CD8-positive, alpha-beta memory T cell (primary cell): ENCODE measurements at regions not wholly inside any gene's neighbourhood (a gene's known extent, or its start where the extent isn't known, plus 50 kb on each side); places are given as distances from the start of the nearest gene placed in this dataset.

Experiments used
- CTCF ChIA-PET: fragments of 350-600 bp; sonication (Branson Sonifier 250); formaldehyde crosslinking; loops from one replicate; lab custom pipeline; 2021; ENCODE audit warnings: antibody characterized with exemption; lab: Charles Lee
- POLR2A ChIA-PET: fragments of 350-600 bp; sonication (Branson Sonifier 250); formaldehyde crosslinking; loops from one replicate; lab custom pipeline; 2021; ENCODE audit warnings: antibody characterized with exemption; lab: Charles Lee
- DNase-seq, 5 donors: peaks; one replicate each; pipeline versions ENCODE4 v3.0.0 to v3.0.0-alpha.2; 2020 to 2022; ENCODE audit warnings: mixed read lengths in 1 of 5
- H3K27ac ChIP-seq: one replicate; pipeline ENCODE4 v1.7.0; 2013; ENCODE audit warnings: low read depth, mild to moderate bottlenecking, low read length, moderate library complexity
- H3K27me3 ChIP-seq: 2 replicates; pipeline ENCODE4 v1.7.0; 2013; ENCODE audit warnings: low read length, mild to moderate bottlenecking; ENCODE audit not compliant: insufficient read depth, poor library complexity, severe bottlenecking
- H3K36me3 ChIP-seq: 2 replicates; pipeline ENCODE4 v1.7.0; 2013; ENCODE audit warnings: mild to moderate bottlenecking, low read length, moderate library complexity; ENCODE audit not compliant: insufficient read depth
- H3K4me1 ChIP-seq: 2 replicates; pipeline ENCODE4 v1.7.0; 2013; ENCODE audit warnings: mild to moderate bottlenecking, low read length, moderate library complexity; ENCODE audit not compliant: insufficient read depth
- H3K4me3 ChIP-seq: 2 replicates; pipeline ENCODE4 v1.7.0; 2013; ENCODE audit warnings: mild to moderate bottlenecking, low read length
- H3K9me3 ChIP-seq: 2 replicates; pipeline ENCODE4 v1.7.0; 2013; ENCODE audit warnings: mild to moderate bottlenecking, low read length
- H3K27ac Mint-ChIP-seq, 8 donors: one replicate each; pipeline ENCODE4 v1.8.0; 2020 to 2021; ENCODE audit warnings: mixed read lengths in 8 of 8, mild to moderate bottlenecking in 6 of 8, inconsistent platforms in 3 of 8, moderate library complexity in 3 of 8
- H3K27me3 Mint-ChIP-seq, 2 donors: one replicate each; pipeline ENCODE4 v1.8.0; 2020 to 2021; ENCODE audit warnings: mixed read lengths in 2 of 2, mild to moderate bottlenecking in 1 of 2, moderate library complexity in 1 of 2
- H3K36me3 Mint-ChIP-seq, 3 donors: one replicate each; pipeline ENCODE4 v1.8.0; 2020 to 2021; ENCODE audit warnings: mixed read lengths in 3 of 3, inconsistent platforms in 1 of 3, mild to moderate bottlenecking in 1 of 3
- H3K4me1 Mint-ChIP-seq, 3 donors: one replicate each; pipeline ENCODE4 v1.8.0; 2020 to 2021; ENCODE audit warnings: mixed read lengths in 3 of 3, inconsistent platforms in 1 of 3, mild to moderate bottlenecking in 1 of 3
- H3K4me3 Mint-ChIP-seq, 7 donors: one replicate each; pipeline ENCODE4 v1.8.0; 2020 to 2021; ENCODE audit warnings: mixed read lengths in 7 of 7, mild to moderate bottlenecking in 6 of 7, moderate library complexity in 4 of 7, inconsistent platforms in 2 of 7
- H3K9me3 Mint-ChIP-seq, 5 donors: one replicate each; pipeline ENCODE4 v1.8.0; 2020 to 2022; ENCODE audit warnings: mixed read lengths in 5 of 5, mild to moderate bottlenecking in 3 of 5, moderate library complexity in 2 of 5, inconsistent platforms in 1 of 5

DNA sequence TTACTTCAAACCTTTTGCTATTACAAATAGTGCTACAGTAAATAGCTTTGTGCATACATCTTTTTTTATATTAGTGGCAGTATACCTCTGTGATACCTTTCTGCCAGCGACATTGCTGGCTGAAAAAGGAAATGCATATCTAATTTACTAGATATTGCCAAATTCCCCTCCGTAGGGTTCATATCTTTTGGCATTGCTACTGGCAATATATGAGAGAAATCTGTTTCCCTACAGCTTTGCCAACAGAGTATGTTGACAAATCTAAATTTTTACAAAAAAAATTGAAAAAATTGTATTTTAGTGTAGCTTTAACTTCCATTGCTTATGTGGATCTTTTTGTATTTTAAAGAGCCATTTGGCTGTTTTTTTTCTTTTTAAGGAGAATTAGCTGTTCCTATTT lies 426.7 kb downstream of the TRIB2 start:
- Histone ChIP-seq H3K4me1 (no peaks in the 10 kb centered on the region), H3K4me3 (no peak overlapping the region), H3K27ac (no peak overlapping the region), H3K9me3 (no peaks in the 10 kb centered on the region), H3K27me3 (peaks cover 3% of the 10 kb centered on the region), H3K36me3 (no peaks in the 10 kb centered on the region)
- no peaks in the 10 kb centered on the region for H3K36me3 Mint-ChIP-seq
- no peak overlapping the region for H3K4me3 Mint-ChIP-seq
- ChIA-PET CTCF (no interaction called here), POLR2A (no interaction called here)
- H3K9me3 Mint-ChIP-seq: peaks cover 0 to 10% (median 1%) of the 10 kb centered on the region in 5 donors
- DNase-seq: no peak
- H3K27me3 Mint-ChIP-seq: peaks cover 0 to 14% of the 10 kb centered on the region in 2 donors
- no peaks in the 10 kb centered on the region for H3K4me1 Mint-ChIP-seq
- no peak overlapping the region for H3K27ac Mint-ChIP-seq

DNA sequence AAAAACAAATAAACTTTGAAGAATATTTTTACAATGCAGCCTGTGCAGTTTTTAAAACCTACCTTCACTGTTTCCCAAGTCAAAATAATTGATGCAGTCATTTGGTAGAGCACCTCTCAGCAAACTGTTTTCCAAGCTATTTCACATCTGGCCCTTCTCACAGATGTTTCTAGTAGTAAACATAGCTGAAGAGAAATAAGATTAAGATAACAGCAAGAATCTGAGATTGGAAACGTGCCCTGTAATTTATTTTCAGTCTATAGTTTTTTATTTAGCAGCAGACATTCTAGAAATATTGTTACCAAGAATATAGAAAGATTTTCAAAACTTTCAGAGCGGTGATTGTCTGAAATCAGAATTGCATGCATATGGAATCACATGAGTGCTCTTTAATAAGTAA lies 440.2 kb downstream of the TRIB2 start:
- H3K27ac Mint-ChIP-seq: no peak overlapping the region
- no peaks in the 10 kb centered on the region for H3K36me3 ChIP-seq
- H3K27ac ChIP-seq: no peak overlapping the region
- no peaks in the 10 kb centered on the region for H3K4me1 ChIP-seq
- ChIA-PET CTCF (no interaction called here), POLR2A (no interaction called here)
- H3K9me3 Mint-ChIP-seq: no peaks in the 10 kb centered on the region
- no peaks in the 10 kb centered on the region for H3K27me3 ChIP-seq
- peaks cover 1 to 21% of the 10 kb centered on the region in 2 donors for H3K27me3 Mint-ChIP-seq
- H3K4me1 Mint-ChIP-seq: no peaks in the 10 kb centered on the region
- H3K36me3 Mint-ChIP-seq: no peaks in the 10 kb centered on the region
- no peak overlapping the region for H3K4me3 Mint-ChIP-seq
- no peaks in the 10 kb centered on the region for H3K9me3 ChIP-seq
- H3K4me3 ChIP-seq: no peak overlapping the region
- no peak for DNase-seq

DNA sequence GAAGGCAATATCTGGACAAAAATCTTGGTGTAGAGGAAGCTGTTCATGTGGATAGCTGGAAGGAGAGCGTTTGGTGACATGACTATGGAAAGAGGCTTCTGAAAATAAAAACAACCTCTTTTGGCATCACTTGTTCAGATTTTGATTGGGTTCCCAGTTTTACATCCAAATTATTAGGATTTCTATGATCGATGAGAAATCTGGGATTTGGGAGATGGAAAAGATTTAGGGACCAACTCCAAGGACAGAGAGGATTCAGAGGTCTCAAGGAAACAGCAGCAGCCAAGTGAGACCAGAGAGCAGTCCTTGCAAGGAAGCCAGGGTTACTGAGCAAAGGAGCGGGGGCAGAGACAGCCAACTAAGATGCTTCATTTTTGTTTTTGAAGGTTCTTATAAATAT lies 441.7 kb downstream of the TRIB2 start:
- Mint-ChIP-seq H3K36me3 (no peaks in the 10 kb centered on the region), H3K4me1 (no peaks in the 10 kb centered on the region), H3K27me3 (peaks cover 1 to 15% of the 10 kb centered on the region in 2 donors), H3K9me3 (no peaks in the 10 kb centered on the region), H3K4me3 (no peak overlapping the region), H3K27ac (peak overlapping the region in 1 of 8 donors; percentile 34)
- Histone ChIP-seq H3K27ac (no peak overlapping the region), H3K36me3 (no peaks in the 10 kb centered on the region), H3K27me3 (no peaks in the 10 kb centered on the region), H3K4me3 (no peak overlapping the region), H3K9me3 (no peaks in the 10 kb centered on the region), H3K4me1 (no peaks in the 10 kb centered on the region)
- POLR2A ChIA-PET: no interaction called here
- CTCF ChIA-PET: no interaction called here
- no peak for DNase-seq

DNA sequence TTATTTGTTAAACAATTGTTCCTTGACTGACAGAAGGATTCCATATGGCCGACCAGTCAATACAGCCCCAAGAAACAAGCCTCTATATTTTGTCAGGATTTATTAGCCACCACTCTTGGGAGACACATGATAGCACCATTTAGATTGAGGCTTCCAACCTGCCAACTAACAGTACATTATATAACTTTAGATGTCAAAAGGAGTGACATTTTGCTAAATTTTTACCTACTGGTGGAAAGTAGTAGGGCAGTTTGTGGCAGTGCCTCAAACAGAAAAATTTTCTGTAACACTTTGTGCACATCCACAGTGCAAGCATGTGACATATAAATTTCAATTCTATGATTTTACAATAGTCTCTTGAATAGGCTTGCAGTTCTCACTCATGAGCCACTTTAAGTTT lies 464.0 kb downstream of the TRIB2 start:
- no peaks in the 10 kb centered on the region for H3K9me3 ChIP-seq
- no peak overlapping the region for H3K27ac ChIP-seq
- Mint-ChIP-seq H3K36me3 (no peaks in the 10 kb centered on the region), H3K9me3 (peaks cover 0 to 4% (median 0%) of the 10 kb centered on the region in 5 donors), H3K27me3 (peaks cover 2 to 7% of the 10 kb centered on the region in 2 donors), H3K4me3 (no peak overlapping the region), H3K4me1 (no peaks in the 10 kb centered on the region), H3K27ac (no peak overlapping the region)
- no peaks in the 10 kb centered on the region for H3K4me1 ChIP-seq
- no peak for DNase-seq
- no peak overlapping the region for H3K4me3 ChIP-seq
- no peaks in the 10 kb centered on the region for H3K36me3 ChIP-seq
- ChIA-PET POLR2A (no interaction called here), CTCF (no interaction called here)
- no peaks in the 10 kb centered on the region for H3K27me3 ChIP-seq

DNA sequence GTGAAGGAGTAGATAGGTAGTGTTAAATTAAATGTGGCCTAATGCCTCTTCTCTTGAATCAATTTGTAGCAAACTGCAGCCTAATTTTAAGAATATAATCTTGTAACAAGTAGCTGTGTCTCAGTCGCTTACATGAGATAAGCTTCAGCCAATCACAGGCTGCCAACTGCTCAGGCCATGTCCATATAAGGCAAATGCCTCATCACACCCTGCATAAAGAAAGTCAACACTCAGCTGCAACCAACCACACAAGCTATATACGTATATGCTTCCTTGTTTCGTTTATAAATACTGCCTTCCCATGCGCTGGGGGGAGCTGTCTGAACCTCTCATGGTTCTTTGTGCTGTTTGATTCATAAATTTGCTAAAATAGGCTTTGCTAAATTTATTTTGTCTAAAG lies 476.3 kb downstream of the TRIB2 start:
- Mint-ChIP-seq H3K9me3 (no peaks in the 10 kb centered on the region), H3K27me3 (peaks cover 3 to 8% of the 10 kb centered on the region in 2 donors), H3K4me1 (no peaks in the 10 kb centered on the region), H3K4me3 (no peak overlapping the region), H3K36me3 (no peaks in the 10 kb centered on the region), H3K27ac (no peak overlapping the region)
- H3K9me3 ChIP-seq: no peaks in the 10 kb centered on the region
- H3K4me1 ChIP-seq: no peaks in the 10 kb centered on the region
- H3K4me3 ChIP-seq: no peak overlapping the region
- no peaks in the 10 kb centered on the region for H3K36me3 ChIP-seq
- no peak overlapping the region for H3K27ac ChIP-seq
- POLR2A ChIA-PET: no interaction called here
- CTCF ChIA-PET: interaction anchor here (0.6 kb wide), 1 partner anchor 10 kb away, joined by 4 read pairs; no protein-coding TSS in a partner anchor
- H3K27me3 ChIP-seq: no peaks in the 10 kb centered on the region
- no peak for DNase-seq

DNA sequence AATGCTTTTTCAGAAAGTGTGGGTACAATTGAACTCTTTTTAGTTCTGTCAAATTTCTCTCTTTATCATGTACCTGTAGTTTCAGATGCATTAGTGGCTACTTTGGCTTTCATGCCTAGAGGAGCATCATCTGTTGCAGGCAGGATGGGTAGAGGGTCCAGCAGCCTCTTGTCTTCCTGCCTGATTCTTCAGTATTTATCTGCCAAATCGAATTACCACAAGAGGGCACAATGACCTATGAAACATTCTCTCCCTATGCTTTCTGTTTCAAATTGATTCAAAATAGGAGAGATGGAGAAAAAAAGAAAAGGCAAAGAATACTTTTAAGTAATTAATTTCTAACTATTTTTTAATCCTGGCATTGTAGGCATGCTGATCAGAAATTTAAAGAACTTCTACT lies 477.2 kb downstream of the TRIB2 start:
- Histone ChIP-seq H3K27ac (no peak overlapping the region), H3K4me1 (no peaks in the 10 kb centered on the region), H3K36me3 (no peaks in the 10 kb centered on the region), H3K9me3 (no peaks in the 10 kb centered on the region), H3K4me3 (no peak overlapping the region), H3K27me3 (no peaks in the 10 kb centered on the region)
- ChIA-PET CTCF (no interaction called here), POLR2A (no interaction called here)
- no peaks in the 10 kb centered on the region for H3K4me1 Mint-ChIP-seq
- no peak for DNase-seq
- no peak overlapping the region for H3K4me3 Mint-ChIP-seq
- no peaks in the 10 kb centered on the region for H3K36me3 Mint-ChIP-seq
- no peak overlapping the region for H3K27ac Mint-ChIP-seq
- H3K9me3 Mint-ChIP-seq: no peaks in the 10 kb centered on the region
- H3K27me3 Mint-ChIP-seq: peaks cover 3 to 6% of the 10 kb centered on the region in 2 donors

DNA sequence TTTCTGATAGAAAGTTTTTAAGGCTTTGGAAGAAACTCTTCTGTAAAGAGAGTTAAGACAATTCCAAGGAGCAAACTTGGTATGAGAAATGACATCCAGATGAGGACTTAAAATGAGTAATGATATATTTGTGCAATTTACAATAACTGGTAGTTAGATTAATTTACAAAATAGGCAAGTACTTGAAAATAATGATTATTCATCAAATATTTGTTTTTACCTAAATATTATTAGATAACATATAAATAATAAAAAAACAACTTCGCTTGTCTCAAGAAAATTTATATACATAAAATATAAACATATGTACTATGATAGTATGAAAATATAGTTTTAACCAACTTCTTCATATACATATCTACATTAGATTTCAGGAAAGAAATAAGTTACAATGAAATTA lies 478.5 kb downstream of the TRIB2 start:
- Mint-ChIP-seq H3K36me3 (no peaks in the 10 kb centered on the region), H3K27me3 (peaks cover 3 to 6% of the 10 kb centered on the region in 2 donors), H3K27ac (no peak overlapping the region), H3K4me3 (no peak overlapping the region), H3K4me1 (no peaks in the 10 kb centered on the region), H3K9me3 (no peaks in the 10 kb centered on the region)
- Histone ChIP-seq H3K27me3 (no peaks in the 10 kb centered on the region), H3K9me3 (no peaks in the 10 kb centered on the region), H3K4me1 (no peaks in the 10 kb centered on the region), H3K4me3 (no peak overlapping the region), H3K36me3 (no peaks in the 10 kb centered on the region), H3K27ac (no peak overlapping the region)
- ChIA-PET POLR2A (no interaction called here), CTCF (no interaction called here)
- DNase-seq: no peak

DNA sequence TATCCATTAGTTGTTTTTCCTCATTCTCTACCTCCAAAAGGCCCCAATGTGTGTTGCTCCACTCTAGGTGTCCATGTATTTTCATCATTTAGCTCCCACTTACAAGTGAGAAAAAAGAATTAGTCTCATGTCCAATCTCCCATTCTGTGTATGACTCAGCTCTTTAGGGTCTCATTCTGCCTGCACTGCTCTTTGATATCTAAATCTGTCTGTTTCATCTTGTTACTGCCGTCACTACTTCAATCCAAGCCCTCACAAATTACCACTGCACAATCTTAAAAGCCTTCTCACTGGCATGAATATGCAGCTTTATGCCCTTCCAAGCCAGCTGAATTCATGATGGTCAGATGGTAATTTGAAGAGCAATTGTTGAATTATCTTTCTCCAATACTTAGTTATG lies 480.5 kb downstream of the TRIB2 start:
- ChIA-PET CTCF (no interaction called here), POLR2A (no interaction called here)
- no peaks in the 10 kb centered on the region for H3K36me3 Mint-ChIP-seq
- Histone ChIP-seq H3K4me3 (no peak overlapping the region), H3K27ac (no peak overlapping the region), H3K27me3 (no peaks in the 10 kb centered on the region), H3K9me3 (no peaks in the 10 kb centered on the region), H3K36me3 (no peaks in the 10 kb centered on the region), H3K4me1 (no peaks in the 10 kb centered on the region)
- no peak for DNase-seq
- no peaks in the 10 kb centered on the region for H3K9me3 Mint-ChIP-seq
- H3K27me3 Mint-ChIP-seq: peaks cover 0 to under 1% of the 10 kb centered on the region in 2 donors
- H3K27ac Mint-ChIP-seq: no peak overlapping the region
- no peaks in the 10 kb centered on the region for H3K4me1 Mint-ChIP-seq
- no peak overlapping the region for H3K4me3 Mint-ChIP-seq

DNA sequence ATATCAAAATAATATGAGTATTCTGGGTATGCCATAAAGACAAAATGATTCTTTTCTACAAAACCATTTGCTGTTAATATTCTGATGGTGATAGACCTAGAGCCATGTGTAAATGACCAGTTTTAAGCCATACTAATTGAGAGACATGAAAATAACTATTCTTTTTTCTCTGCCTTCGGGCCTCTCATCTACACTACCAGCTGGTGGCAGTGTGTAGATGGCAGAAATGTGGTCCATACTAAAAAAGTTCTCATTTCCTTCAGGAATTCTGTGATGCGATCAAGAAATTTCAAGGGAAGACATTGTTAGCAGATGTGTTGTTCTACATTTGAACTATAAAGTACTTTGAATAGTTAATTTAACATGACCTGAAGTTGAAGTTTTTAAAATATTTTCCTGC lies 485.2 kb downstream of the TRIB2 start:
- Histone ChIP-seq H3K9me3 (no peaks in the 10 kb centered on the region), H3K36me3 (no peaks in the 10 kb centered on the region), H3K4me1 (no peaks in the 10 kb centered on the region), H3K27ac (no peak overlapping the region), H3K4me3 (no peak overlapping the region), H3K27me3 (no peaks in the 10 kb centered on the region)
- POLR2A ChIA-PET: no interaction called here
- no peak for DNase-seq
- Mint-ChIP-seq H3K27ac (no peak overlapping the region), H3K4me3 (no peak overlapping the region), H3K27me3 (peaks cover 0 to 8% of the 10 kb centered on the region in 2 donors), H3K36me3 (no peaks in the 10 kb centered on the region), H3K9me3 (peaks cover 0 to 5% (median 0%) of the 10 kb centered on the region in 5 donors), H3K4me1 (no peaks in the 10 kb centered on the region)
- CTCF ChIA-PET: no interaction called here
